ACC112 (cell line): ENCODE measurements at regions not wholly inside any gene's neighbourhood (a gene's known extent, or its start where the extent isn't known, plus 50 kb on each side); places are given as distances from the start of the nearest gene placed in this dataset.

Experiments used
- H2AFZ ChIP-seq: fragments of 200-600 bp; sonication (generic); one replicate; pipeline ENCODE4 v1.6.0; 2017; ENCODE audit warnings: antibody characterized with exemption, low read length; ENCODE audit not compliant: unreplicated experiment
- H3K27ac ChIP-seq: fragments of 200-600 bp; sonication (generic); 2 replicates; pipeline ENCODE4 v1.5.1; 2014; ENCODE audit warnings: low read depth, mild to moderate bottlenecking, antibody characterized with exemption, low read length, moderate library complexity
- H3K27me3 ChIP-seq: fragments of 200-600 bp; sonication (generic); 2 replicates; pipeline ENCODE4 v1.6.1; 2014; ENCODE audit warnings: mild to moderate bottlenecking, antibody characterized with exemption, low read length, moderate library complexity, mixed read lengths; ENCODE audit not compliant: insufficient read depth
- H3K36me3 ChIP-seq: fragments of 200-600 bp; sonication (generic); 2 replicates; pipeline ENCODE4 v1.6.1; 2016; ENCODE audit warnings: mild to moderate bottlenecking, antibody characterized with exemption, low read length, moderate library complexity, mixed read lengths; ENCODE audit not compliant: insufficient read depth
- H3K4me1 ChIP-seq: fragments of 200-600 bp; sonication (generic); one replicate; pipeline ENCODE4 v1.6.1; 2016; ENCODE audit warnings: low read length, mixed read lengths; ENCODE audit not compliant: insufficient read depth, unreplicated experiment, control insufficient read depth
- H3K4me3 ChIP-seq: fragments of 200-600 bp; sonication (generic); 2 replicates; pipeline ENCODE4 v1.5.1; 2014; ENCODE audit warnings: mild to moderate bottlenecking, low read depth, low read length
- H3K79me2 ChIP-seq: fragments of 200-600 bp; sonication (generic); one replicate; pipeline ENCODE4 v1.6.0; 2016; ENCODE audit warnings: low read length; ENCODE audit not compliant: control insufficient read depth, unreplicated experiment, insufficient read depth

GRCh38 chr6:169082093-169082492 lies 171.6 kb downstream of the THBS2 start:
- Histone ChIP-seq H3K27ac (no peak overlapping the region), H3K4me1 (no peaks in the 10 kb centered on the region), H3K36me3 (no peaks in the 10 kb centered on the region), H3K27me3 (no peaks in the 10 kb centered on the region), H3K79me2 (no peaks in the 10 kb centered on the region), H2AFZ (no peak overlapping the region), H3K4me3 (no peak overlapping the region)

GRCh38 chr6:169081248-169081647 lies 172.4 kb downstream of the THBS2 start:
- Histone ChIP-seq H3K36me3 (no peaks in the 10 kb centered on the region), H3K27me3 (no peaks in the 10 kb centered on the region), H3K4me3 (no peak overlapping the region), H2AFZ (no peak overlapping the region), H3K4me1 (no peaks in the 10 kb centered on the region), H3K27ac (no peak overlapping the region), H3K79me2 (no peaks in the 10 kb centered on the region)

- Histone ChIP-seq H3K4me1 (peaks cover 12% of the 10 kb centered on the region), H2AFZ (no peak overlapping the region), H3K27me3 (no peaks in the 10 kb centered on the region), H3K79me2 (no peaks in the 10 kb centered on the region), H3K36me3 (no peaks in the 10 kb centered on the region), H3K27ac (no peak overlapping the region), H3K4me3 (no peak overlapping the region)
Observed at GRCh38 chr6:169079650-169080049, 174.0 kb downstream of the THBS2 start.

GRCh38 chr6:169078399-169079145 lies 175.1 kb downstream of the THBS2 start:
- Histone ChIP-seq H2AFZ (no peak overlapping the region), H3K27me3 (no peaks in the 10 kb centered on the region), H3K79me2 (no peaks in the 10 kb centered on the region)

GRCh38 chr6:169075915-169076654 lies 177.6 kb downstream of the THBS2 start:
- H3K27me3 ChIP-seq: no peaks in the 10 kb centered on the region
- peaks cover 36% of the 10 kb centered on the region for H3K4me1 ChIP-seq
- H3K4me3 ChIP-seq: no peak overlapping the region
- peak overlapping the region; percentile 46; the same call in 1 of the 2 replicates for H3K27ac ChIP-seq
- no peak overlapping the region for H2AFZ ChIP-seq
- H3K79me2 ChIP-seq: no peaks in the 10 kb centered on the region
- H3K36me3 ChIP-seq: no peaks in the 10 kb centered on the region

More at GRCh38 chr6:169078399-169079145, 175.1 kb downstream of the THBS2 start:
- peaks cover 20% of the 10 kb centered on the region for H3K4me1 ChIP-seq
- no peaks in the 10 kb centered on the region for H3K36me3 ChIP-seq
- no peak overlapping the region for H3K27ac ChIP-seq
- H3K4me3 ChIP-seq: no peak overlapping the region

DNA sequence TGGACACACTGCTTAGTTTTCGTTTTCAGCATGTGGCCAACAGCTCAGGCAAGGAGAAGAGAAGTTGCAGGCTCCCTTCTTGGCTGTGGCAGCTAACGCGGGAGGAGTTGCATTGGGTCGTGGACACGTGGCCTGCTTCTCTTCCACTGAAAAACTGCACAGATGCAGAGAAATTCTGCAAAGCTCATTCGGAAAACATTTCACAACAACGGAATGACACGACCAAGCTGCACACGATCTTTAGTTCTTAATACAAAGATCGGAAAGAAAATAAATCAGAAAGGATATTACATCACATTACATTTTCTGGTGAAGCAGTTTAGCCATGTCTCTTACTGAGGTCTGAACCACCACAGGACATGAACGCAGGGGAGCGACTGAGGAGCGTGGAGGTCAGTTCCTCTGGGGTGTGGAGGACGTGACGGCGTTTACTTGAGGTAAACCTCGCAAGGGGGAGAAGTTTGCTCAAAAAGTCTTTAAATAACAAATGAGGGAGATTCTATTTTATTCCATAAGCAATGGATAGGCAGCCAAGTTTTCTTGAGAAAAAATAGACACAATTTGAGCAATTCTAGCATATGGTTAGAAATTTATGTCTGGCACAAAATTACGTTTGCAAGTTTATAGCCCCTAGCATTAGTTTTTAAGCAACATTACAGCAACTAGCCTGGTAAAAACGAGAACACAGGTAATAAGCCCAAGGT lies 178.3 kb downstream of the THBS2 start:
- Histone ChIP-seq H2AFZ (peak overlapping the region; percentile 70), H3K79me2 (no peaks in the 10 kb centered on the region), H3K4me1 (peaks cover 40% of the 10 kb centered on the region), H3K4me3 (peak overlapping the region; percentile 13; the same call in 1 of the 2 replicates), H3K27me3 (no peaks in the 10 kb centered on the region), H3K36me3 (no peaks in the 10 kb centered on the region), H3K27ac (peak overlapping the region; percentile 46)

DNA sequence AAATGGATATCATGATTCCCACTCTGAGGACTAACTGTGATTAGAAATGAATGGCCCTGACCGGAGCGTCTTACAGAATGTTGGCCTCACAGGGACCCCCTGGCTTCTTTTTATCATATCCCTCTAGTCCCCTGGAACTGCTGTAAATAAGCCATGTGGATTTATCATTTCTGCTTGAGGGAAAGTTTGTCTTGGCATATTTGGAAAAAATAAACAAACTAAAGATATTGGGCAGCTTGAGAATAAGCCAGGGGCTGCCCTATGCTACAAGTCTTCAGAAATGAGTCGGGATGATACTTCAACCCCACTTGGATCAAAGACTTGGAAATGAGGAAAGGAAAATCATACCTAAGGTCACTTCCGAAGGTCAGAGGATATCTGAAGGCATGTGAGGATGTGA lies 179.1 kb downstream of the THBS2 start:
- peak overlapping the region; percentile 13; the same call in 1 of the 2 replicates for H3K4me3 ChIP-seq
- peaks cover 48% of the 10 kb centered on the region for H3K4me1 ChIP-seq
- no peaks in the 10 kb centered on the region for H3K79me2 ChIP-seq
- H3K27ac ChIP-seq: peak overlapping the region; percentile 46
- H3K36me3 ChIP-seq: no peaks in the 10 kb centered on the region
- no peaks in the 10 kb centered on the region for H3K27me3 ChIP-seq
- peak overlapping the region; percentile 70 for H2AFZ ChIP-seq

DNA sequence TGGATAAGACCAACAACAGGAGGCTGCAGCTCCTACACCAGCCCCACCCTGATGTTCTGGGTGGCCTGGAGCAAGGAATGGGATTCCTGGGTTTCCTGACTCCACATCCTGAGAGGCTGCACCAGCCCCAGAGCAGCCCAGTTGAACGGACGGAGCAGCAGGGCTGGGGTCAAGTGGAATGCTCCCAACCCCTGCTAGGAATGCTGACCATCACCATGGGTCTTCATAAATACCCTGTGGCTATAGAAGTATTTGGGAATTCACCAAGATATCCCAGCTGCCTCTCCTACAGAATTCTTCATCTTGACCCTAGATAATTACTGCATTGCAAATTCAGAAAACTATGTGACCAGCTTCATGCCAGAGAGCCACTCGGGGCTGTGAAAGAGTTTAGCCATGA lies 180.3 kb downstream of the THBS2 start:
- no peaks in the 10 kb centered on the region for H3K27me3 ChIP-seq
- no peak overlapping the region for H3K4me3 ChIP-seq
- H3K27ac ChIP-seq: no peak overlapping the region
- no peaks in the 10 kb centered on the region for H3K79me2 ChIP-seq
- H3K36me3 ChIP-seq: no peaks in the 10 kb centered on the region
- H3K4me1 ChIP-seq: peaks cover 48% of the 10 kb centered on the region
- no peak overlapping the region for H2AFZ ChIP-seq

DNA sequence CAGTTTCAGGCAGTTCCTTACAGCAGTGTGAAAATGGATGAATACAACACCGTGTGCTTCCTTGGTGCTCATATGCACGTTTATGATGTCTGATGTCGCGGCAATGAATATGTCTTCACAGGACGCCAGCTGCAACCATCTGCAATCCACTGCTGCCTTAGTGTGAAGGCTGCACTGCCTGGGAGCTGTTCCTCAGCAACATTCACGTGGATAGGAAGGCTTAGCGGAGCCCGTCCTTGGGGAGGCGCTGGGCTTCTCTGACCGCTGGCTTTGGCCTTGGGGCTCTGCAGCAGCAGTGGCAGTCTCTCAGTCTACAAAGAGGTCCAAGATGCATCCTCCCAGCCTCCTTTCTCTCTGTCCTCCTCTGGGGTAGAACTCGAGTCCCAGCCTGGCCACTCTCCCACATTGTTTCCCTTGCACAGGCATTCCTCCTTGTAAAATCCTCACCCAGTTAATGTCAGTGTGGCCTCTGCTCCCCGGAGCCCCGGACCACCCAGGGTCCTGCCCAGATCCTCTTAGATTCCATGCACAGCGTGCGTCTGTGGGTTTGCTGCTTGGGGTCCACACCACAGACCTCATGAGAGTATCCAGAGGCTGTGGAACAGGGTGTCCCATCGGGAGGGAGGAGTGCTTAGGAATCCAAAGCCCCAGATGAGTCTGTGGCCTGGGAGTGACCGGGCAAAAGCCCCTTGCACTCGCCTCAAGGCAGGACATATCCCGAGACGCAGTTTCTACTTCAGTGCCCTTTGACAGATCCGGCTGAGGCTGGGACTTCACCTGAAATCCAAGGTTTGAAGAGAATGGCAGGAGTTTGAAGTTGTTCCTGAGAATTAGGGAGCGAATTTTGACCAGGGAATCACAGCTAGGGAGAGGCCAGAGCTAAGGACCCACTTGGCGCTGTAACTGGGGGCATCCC lies 181.3 kb downstream of the THBS2 start:
- Histone ChIP-seq H3K4me3 (no peak overlapping the region), H3K36me3 (no peaks in the 10 kb centered on the region), H3K27me3 (no peaks in the 10 kb centered on the region), H2AFZ (no peak overlapping the region), H3K27ac (peak overlapping the region; percentile 95), H3K79me2 (no peaks in the 10 kb centered on the region), H3K4me1 (peaks cover 48% of the 10 kb centered on the region)

DNA sequence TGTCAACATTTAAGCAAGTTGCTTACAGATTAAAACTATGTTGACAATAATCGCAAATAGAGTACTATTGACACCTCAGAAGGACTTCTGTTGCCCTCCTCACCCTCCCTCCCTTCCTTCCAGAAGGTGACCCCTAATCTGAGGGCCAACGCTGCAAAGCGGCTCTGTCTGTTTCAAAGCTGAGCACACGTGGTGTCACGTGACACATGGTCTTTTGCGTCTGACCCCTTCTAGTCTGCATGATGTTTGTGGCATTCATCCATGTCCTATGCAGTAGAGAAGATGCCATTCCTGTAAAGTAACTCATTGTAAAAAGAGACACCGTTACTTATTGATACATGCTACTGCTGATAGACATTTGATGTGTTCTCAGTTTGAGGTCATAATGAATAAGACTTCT lies 182.3 kb downstream of the THBS2 start:
- Histone ChIP-seq H3K79me2 (no peaks in the 10 kb centered on the region), H3K27ac (peak overlapping the region; percentile 95), H2AFZ (peak overlapping the region; percentile 30), H3K4me1 (peaks cover 48% of the 10 kb centered on the region), H3K4me3 (peak overlapping the region; percentile 64), H3K27me3 (no peaks in the 10 kb centered on the region), H3K36me3 (no peaks in the 10 kb centered on the region)
